Activated naive CD4-positive, alpha-beta T cell treated with anti-CD3 and anti-CD28 coated beads for 36 hours (primary cell): ENCODE measurements at regions not wholly inside any gene's neighbourhood (a gene's known extent, or its start where the extent isn't known, plus 50 kb on each side); places are given as distances from the start of the nearest gene placed in this dataset.

Experiments used
- CTCF ChIA-PET: fragments of 350-600 bp; sonication (Branson Sonifier 250); formaldehyde crosslinking; loops from one replicate; lab custom pipeline; 2021; ENCODE audit warnings: antibody characterized with exemption; lab: Charles Lee
- DNase-seq: peaks from one replicate; pipeline ENCODE4 v3.0.0-alpha.2; 2020
- H3K27ac Mint-ChIP-seq: one replicate; pipeline ENCODE4 v1.8.0; 2021; ENCODE audit warnings: mild to moderate bottlenecking, mixed read lengths
- H3K27me3 Mint-ChIP-seq: one replicate; pipeline ENCODE4 v1.8.0; 2021; ENCODE audit warnings: low read depth, mixed read lengths
- H3K36me3 Mint-ChIP-seq: one replicate; pipeline ENCODE4 v1.8.0; 2021; ENCODE audit warnings: low read depth, mixed read lengths
- H3K4me1 Mint-ChIP-seq: one replicate; pipeline ENCODE4 v1.8.0; 2021; ENCODE audit warnings: low read depth, mixed read lengths
- H3K4me3 Mint-ChIP-seq: one replicate; pipeline ENCODE4 v1.8.0; 2021; ENCODE audit warnings: mild to moderate bottlenecking, moderate library complexity, mixed read lengths
- H3K9me3 Mint-ChIP-seq: one replicate; pipeline ENCODE4 v1.8.0; 2021; ENCODE audit warnings: mixed read lengths
- intact Hi-C: fragments of 100-400 bp; cut with micrococcal nuclease; formaldehyde crosslinking; loops from one replicate; pipeline ENCODE4 v1.15.1; 2023

DNA sequence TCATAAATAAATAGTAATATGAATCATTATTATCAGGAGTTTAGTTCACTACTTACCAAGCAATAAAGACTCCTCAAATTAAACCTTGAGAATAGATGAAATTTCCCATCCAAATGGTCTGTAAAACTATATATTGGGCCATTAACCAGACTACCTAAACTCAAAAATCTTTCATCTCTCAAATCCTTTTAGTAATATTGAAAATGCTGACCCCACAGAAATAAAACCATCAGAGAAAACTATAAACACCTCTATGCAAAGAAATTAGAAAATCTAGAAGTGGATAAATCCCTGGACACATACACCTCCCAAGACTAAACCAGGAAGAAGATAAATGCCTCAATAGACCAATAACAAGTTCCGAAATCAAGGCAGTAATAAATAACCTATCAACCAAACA, 723.2 kb downstream of the TLE4 start:
- DNase-seq, result no peak
- H3K4me1 Mint-ChIP-seq, result no peaks in the 10 kb centered on the region
- peaks cover 5% of the 10 kb centered on the region for H3K9me3 Mint-ChIP-seq
- H3K36me3 Mint-ChIP-seq, result no peaks in the 10 kb centered on the region
- intact Hi-C loops, result no loop called here
- CTCF ChIA-PET, result interaction anchor here (0.6 kb wide), 1 partner anchor 213 kb away, joined by 3 read pairs; no protein-coding TSS in a partner anchor
- H3K27me3 Mint-ChIP-seq, result no peaks in the 10 kb centered on the region
- no peak overlapping the region for H3K27ac Mint-ChIP-seq
- H3K4me3 Mint-ChIP-seq, result no peak overlapping the region

DNA sequence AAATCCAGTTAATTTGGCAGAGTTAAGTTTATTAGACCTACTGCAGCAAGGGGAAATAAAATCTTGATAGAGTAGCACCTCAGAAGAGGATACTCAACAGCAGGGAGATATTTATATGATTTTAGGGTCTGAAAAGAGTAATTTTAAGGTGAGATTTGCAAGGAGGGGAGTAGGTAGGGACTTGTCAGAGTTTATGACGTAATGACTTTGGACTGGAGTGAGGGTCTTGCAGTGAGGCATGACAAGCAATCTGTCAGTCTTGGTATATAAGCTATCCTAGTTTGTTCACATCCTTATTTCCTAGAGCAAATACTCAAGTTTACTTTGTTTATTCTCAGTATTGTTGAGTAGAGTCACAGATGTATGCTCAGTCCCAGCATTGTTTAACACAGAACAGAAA, 722.6 kb downstream of the TLE4 start:
- no peak overlapping the region for H3K4me3 Mint-ChIP-seq

DNA sequence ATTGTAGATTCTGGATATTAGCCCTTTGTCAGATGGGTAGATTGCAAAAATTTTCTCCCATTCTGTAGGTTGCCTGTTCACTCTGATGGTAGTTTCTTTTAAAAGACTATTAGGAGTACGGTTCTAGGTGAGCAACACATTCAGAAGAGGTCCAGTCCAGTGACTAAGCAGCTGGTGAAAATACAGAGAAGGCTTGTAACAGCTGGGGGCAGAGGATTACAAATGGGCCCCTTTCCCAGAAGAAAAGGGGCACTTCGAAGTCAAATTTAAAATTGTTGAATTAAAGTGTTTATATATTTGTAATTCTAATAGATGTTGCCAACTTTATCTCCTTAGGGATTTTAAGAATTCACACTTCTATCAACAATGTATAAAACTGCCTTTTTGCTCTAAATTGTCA, 720.5 kb downstream of the TLE4 start:
- no peaks in the 10 kb centered on the region for H3K4me1 Mint-ChIP-seq
- no peaks in the 10 kb centered on the region for H3K36me3 Mint-ChIP-seq
- no peak overlapping the region for H3K27ac Mint-ChIP-seq
- intact Hi-C loops, result no loop called here
- no peak for DNase-seq
- CTCF ChIA-PET, result no interaction called here
- no peak overlapping the region for H3K4me3 Mint-ChIP-seq
- no peaks in the 10 kb centered on the region for H3K27me3 Mint-ChIP-seq
- peaks cover 4% of the 10 kb centered on the region for H3K9me3 Mint-ChIP-seq

More for the DNA sequence above, 722.6 kb downstream of the TLE4 start:
- CTCF ChIA-PET, result interaction anchor here (0.6 kb wide), 1 partner anchor 212 kb away, joined by 3 read pairs; no protein-coding TSS in a partner anchor
- Mint-ChIP-seq H3K27me3 (no peaks in the 10 kb centered on the region), H3K27ac (no peak overlapping the region), H3K36me3 (no peaks in the 10 kb centered on the region), H3K9me3 (peaks cover 5% of the 10 kb centered on the region), H3K4me1 (no peaks in the 10 kb centered on the region)
- no peak for DNase-seq
- intact Hi-C loops, result no loop called here

DNA sequence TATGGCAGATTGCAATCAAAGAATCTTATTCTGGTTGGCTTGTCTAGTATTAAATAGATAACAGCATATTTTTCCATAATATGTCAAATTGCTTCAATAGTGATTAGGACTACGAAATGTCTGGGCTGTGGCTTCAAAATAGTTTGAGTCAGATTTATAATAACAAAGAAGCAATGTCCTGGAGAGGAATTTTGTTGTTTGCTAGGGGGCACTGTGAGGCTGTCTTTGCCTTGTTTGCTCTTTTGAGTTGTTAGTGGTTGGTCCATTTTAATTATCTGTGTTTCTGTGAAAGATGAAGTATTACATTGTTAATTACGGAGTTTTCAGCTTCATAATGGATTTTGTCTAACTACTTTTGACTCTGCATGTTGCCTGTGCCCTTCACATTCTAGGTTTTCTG, 713.6 kb downstream of the TLE4 start:
- no peak for DNase-seq
- no peak overlapping the region for H3K4me3 Mint-ChIP-seq
- no peaks in the 10 kb centered on the region for H3K4me1 Mint-ChIP-seq
- no peaks in the 10 kb centered on the region for H3K27me3 Mint-ChIP-seq
- no peaks in the 10 kb centered on the region for H3K36me3 Mint-ChIP-seq
- intact Hi-C loops, result no loop called here
- no peaks in the 10 kb centered on the region for H3K9me3 Mint-ChIP-seq
- CTCF ChIA-PET, result no interaction called here
- no peak overlapping the region for H3K27ac Mint-ChIP-seq

DNA sequence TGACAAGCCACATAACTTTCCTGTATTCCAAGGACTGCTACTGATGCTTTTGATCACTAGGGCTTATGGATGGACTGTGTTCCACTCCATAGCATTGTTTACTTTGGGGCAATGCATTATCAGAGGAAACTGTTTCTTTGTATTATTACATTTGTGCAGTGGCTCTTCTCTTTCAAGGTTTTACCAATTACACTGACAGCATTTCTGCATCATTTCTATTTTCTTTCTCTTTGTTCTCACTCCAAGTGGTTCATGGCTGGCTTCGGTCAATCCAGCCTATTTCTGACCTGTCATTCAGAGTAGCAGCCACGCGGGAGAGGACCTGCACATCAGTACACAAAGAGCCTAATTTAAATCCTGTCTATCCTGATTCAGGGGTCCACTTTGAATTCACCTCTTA, 711.0 kb downstream of the TLE4 start:
- Mint-ChIP-seq H3K27ac (no peak overlapping the region), H3K27me3 (no peaks in the 10 kb centered on the region), H3K4me1 (no peaks in the 10 kb centered on the region), H3K9me3 (no peaks in the 10 kb centered on the region), H3K36me3 (no peaks in the 10 kb centered on the region), H3K4me3 (no peak overlapping the region)
- CTCF ChIA-PET, result no interaction called here
- DNase-seq, result no peak
- intact Hi-C loops, result no loop called here

DNA sequence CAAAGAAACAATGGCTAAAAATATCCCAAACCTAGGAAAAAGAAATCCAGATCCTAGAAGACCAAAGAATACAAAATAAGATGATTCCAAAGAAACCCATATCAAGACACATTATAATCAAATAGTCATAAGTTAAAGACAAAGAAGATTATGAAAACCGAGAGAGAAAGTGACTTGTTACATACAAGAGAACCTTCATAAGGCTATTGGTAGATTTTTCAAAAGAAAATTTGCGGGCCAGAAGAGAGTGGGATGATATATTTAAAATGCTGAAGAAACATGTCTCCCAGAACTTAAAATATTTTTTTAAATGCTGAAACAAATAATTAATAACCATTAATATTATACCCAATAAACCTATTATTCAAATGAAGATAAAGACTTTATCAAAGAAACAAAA, 687.3 kb downstream of the TLE4 start:
- Mint-ChIP-seq H3K27ac (no peak overlapping the region), H3K36me3 (no peaks in the 10 kb centered on the region), H3K4me1 (no peaks in the 10 kb centered on the region), H3K4me3 (no peak overlapping the region), H3K9me3 (peaks cover 14% of the 10 kb centered on the region), H3K27me3 (no peaks in the 10 kb centered on the region)
- intact Hi-C loops, result no loop called here
- no peak for DNase-seq
- CTCF ChIA-PET, result no interaction called here

DNA sequence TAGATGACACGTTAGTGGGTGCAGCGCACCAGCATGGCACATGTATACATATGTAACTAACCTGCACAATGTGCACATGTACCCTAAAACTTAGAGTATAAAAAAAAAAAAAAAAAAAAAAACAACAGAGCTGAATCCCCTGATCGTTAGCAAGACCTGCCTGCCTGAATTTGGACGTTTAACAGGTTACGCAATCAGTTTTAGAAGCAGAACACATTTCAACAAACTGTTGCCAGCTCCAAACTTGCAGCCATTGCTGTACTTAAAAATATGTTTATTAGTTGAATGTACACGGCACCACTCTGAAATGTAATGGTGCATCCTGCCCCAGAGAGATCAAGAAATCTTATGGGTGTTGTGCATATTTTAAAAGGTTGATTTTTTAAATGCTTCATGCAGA, 680.0 kb downstream of the TLE4 start:
- no peaks in the 10 kb centered on the region for H3K4me1 Mint-ChIP-seq
- peaks cover 3% of the 10 kb centered on the region for H3K9me3 Mint-ChIP-seq
- H3K4me3 Mint-ChIP-seq, result no peak overlapping the region
- DNase-seq, result no peak
- intact Hi-C loops, result no loop called here
- no peaks in the 10 kb centered on the region for H3K36me3 Mint-ChIP-seq
- H3K27me3 Mint-ChIP-seq, result no peaks in the 10 kb centered on the region
- H3K27ac Mint-ChIP-seq, result no peak overlapping the region
- CTCF ChIA-PET, result no interaction called here

DNA sequence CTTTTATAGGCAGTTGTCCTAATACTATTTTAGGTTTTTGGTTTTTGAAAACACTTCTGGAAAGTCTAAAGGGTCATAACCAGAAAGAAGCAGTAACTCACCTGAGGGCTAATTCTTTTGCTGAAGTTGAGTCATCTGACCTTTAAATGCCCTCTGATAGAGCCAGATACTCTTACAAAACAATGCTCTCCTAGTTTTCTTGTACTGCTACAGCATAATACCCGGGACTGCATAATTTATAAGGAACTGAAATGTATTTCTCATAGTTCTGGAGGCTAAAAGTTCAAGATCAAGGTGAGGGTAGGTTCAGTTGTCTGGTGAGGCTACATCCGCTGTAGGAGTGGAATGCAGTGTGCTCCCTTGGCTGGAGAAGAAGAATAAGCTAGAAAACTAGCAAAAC, 670.3 kb downstream of the TLE4 start:
- Mint-ChIP-seq H3K4me1 (no peaks in the 10 kb centered on the region), H3K27me3 (no peaks in the 10 kb centered on the region), H3K27ac (no peak overlapping the region), H3K9me3 (no peaks in the 10 kb centered on the region), H3K36me3 (no peaks in the 10 kb centered on the region), H3K4me3 (no peak overlapping the region)
- intact Hi-C loops, result no loop called here
- no peak for DNase-seq
- CTCF ChIA-PET, result no interaction called here

DNA sequence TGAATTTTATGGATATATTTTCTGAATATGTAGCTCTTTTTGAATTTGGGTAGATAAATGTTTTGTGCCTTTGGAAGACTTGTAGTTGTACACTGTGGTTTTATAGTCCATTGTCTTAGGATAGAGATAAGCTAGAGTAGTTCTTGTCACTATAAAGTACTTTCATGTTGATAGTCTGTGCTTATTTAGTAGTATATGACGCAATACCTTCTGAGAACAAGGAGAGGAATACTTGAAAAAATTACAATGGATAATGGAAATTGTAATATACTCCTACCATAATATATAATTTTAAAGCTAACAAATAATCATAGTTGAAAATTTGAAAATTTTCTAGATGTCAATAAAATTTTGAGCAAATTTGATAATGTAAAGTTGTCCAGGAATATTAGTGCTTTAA, 664.0 kb downstream of the TLE4 start:
- CTCF ChIA-PET, result no interaction called here
- H3K9me3 Mint-ChIP-seq, result peaks cover 2% of the 10 kb centered on the region
- DNase-seq, result no peak
- H3K36me3 Mint-ChIP-seq, result no peaks in the 10 kb centered on the region
- H3K27me3 Mint-ChIP-seq, result peaks cover 3% of the 10 kb centered on the region
- intact Hi-C loops, result no loop called here
- no peak overlapping the region for H3K27ac Mint-ChIP-seq
- H3K4me1 Mint-ChIP-seq, result no peaks in the 10 kb centered on the region
- H3K4me3 Mint-ChIP-seq, result no peak overlapping the region

DNA sequence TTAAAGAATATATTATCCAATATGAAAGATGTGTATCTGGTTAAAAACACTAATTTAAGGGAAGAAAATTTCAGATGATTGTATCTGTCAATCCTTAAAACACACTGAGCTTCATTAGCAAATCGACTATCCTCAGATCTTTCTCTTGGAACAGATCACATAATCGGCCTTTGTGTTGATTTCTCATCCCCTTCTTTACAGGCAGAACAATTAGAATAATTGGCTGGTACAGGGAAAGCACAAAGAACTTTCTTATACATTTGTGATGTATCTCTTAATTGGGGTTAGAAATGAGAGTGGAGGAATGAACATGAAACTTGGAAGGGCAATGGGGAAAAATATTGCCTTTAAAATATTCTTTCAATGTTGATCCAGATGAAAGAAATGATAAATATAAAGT, 662.1 kb downstream of the TLE4 start:
- Mint-ChIP-seq H3K4me1 (no peaks in the 10 kb centered on the region), H3K27me3 (peaks cover 3% of the 10 kb centered on the region), H3K4me3 (no peak overlapping the region), H3K27ac (no peak overlapping the region), H3K9me3 (peaks cover 2% of the 10 kb centered on the region), H3K36me3 (no peaks in the 10 kb centered on the region)
- intact Hi-C loops, result no loop called here
- DNase-seq, result no peak
- CTCF ChIA-PET, result no interaction called here

DNA sequence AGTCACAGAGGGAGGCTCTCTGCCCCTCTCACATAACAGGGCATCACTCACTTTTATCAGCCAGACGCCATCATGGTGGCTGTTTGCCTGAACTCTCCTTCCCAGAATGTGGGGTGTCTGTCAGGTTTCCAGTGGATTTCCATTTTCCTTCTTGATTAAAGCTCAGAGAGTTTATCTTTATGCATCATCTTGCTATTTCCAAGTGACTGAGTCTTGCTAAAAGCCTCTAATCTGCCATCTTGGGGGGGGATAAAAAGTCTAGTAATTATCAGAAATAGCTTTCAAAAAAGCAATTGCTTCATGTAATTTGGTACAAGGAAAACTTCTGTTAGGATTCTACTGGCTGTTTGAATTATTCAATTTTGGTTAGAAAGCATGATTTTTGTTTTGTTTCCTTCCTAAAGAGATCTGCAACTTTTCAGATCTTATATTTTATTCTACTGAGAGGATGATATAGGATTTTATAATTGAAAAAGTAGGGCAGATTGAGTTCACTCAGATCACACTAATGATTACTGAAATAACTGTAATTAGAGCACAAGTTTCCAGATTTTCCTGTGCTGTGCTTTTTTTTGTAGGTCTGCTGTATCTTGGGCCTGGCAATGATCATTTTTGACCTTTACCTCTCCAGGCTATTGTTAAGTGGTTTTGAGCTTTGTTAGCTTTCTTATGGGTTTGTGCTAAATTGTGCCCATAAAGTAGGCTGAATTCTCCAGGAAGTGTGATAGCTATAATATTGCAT, 661.5 kb downstream of the TLE4 start:
- Mint-ChIP-seq H3K4me3 (no peak overlapping the region), H3K27ac (no peak overlapping the region), H3K9me3 (peaks cover 2% of the 10 kb centered on the region), H3K27me3 (peaks cover 3% of the 10 kb centered on the region), H3K4me1 (no peaks in the 10 kb centered on the region), H3K36me3 (no peaks in the 10 kb centered on the region)
- no peak for DNase-seq
- intact Hi-C loops, result no loop called here
- CTCF ChIA-PET, result no interaction called here

DNA sequence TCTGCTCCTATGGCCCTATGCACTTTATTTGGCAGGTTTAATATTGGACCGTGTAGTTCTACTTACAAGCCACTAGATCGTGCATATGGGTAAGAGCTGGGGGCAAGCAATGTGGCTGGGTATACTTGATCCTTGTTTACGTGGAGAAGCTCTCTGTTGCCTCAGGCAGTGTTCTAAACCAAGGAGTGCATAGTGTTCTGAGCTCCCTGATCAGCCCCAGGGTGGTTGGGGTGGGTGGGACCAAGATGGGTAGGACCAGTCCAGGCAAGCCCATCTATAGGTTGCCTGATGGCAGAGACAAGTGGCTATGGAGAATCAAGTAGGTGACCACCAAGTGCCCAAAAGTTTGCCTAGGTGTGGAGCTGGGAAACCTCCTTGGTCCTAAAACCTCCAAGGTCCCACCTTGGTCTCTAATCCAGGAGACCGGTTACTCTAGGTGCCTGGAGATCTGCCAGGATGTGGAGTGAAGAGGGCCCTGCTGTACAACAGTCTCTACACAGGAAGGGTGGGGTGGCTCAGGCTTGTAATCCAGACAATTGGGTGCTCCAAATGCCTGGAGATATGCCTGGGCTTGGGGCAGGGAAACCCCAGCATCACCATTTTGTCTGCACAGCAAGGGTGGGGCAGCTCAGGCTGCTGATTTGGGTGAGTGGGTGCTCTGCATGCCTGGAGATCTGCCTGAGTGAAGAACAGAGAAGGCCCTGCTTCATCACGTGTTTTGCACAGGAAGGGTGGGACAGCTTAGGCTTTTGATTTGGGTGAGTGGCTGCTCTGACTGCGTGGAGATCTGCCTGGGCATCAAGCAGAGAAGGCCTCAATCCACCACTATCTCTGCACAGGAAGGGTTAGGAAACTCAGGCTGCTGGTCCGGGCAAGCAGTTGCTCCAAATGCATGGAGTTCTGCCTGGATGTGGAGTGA, 659.8 kb downstream of the TLE4 start:
- peaks cover 2% of the 10 kb centered on the region for H3K9me3 Mint-ChIP-seq
- H3K27me3 Mint-ChIP-seq, result peaks cover 3% of the 10 kb centered on the region
- no peak overlapping the region for H3K27ac Mint-ChIP-seq
- H3K4me1 Mint-ChIP-seq, result no peaks in the 10 kb centered on the region
- intact Hi-C loops, result no loop called here
- H3K36me3 Mint-ChIP-seq, result no peaks in the 10 kb centered on the region
- H3K4me3 Mint-ChIP-seq, result no peak overlapping the region
- CTCF ChIA-PET, result no interaction called here
- DNase-seq, result no peak

DNA sequence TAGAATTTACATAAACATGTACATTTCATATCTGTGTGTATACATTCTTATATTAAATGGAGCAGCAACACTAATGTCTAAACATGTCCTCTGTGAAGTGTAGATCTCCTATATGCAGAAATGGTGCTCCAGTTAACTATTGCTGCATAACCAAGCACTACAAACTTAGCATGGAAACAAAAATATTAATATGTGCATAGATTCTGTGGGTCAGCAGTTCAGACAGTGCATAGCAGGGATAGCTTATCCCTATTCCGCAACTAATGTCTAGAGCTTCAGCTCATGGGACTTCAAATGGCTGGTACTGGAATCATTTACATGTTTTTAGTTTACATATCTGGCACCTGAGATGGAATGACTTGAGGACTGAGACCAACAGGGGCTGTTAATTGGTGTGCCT, 652.1 kb downstream of the TLE4 start:
- H3K27me3 Mint-ChIP-seq, result no peaks in the 10 kb centered on the region
- intact Hi-C loops, result no loop called here
- H3K36me3 Mint-ChIP-seq, result no peaks in the 10 kb centered on the region
- no peak overlapping the region for H3K27ac Mint-ChIP-seq
- no peaks in the 10 kb centered on the region for H3K9me3 Mint-ChIP-seq
- CTCF ChIA-PET, result no interaction called here
- no peaks in the 10 kb centered on the region for H3K4me1 Mint-ChIP-seq
- H3K4me3 Mint-ChIP-seq, result no peak overlapping the region
- DNase-seq, result no peak
